NCI-H1105 treated with DMSO at 0.1 percent for 48 hours (cell line): ENCODE measurements at regions not wholly inside any gene's neighbourhood (a gene's known extent, or its start where the extent isn't known, plus 50 kb on each side); places are given as distances from the start of the nearest gene placed in this dataset.

Source experiments
- DNase-seq: peaks from one replicate; lab custom pipeline; 2025; lab: John Stamatoyannopoulos, UW

DNA sequence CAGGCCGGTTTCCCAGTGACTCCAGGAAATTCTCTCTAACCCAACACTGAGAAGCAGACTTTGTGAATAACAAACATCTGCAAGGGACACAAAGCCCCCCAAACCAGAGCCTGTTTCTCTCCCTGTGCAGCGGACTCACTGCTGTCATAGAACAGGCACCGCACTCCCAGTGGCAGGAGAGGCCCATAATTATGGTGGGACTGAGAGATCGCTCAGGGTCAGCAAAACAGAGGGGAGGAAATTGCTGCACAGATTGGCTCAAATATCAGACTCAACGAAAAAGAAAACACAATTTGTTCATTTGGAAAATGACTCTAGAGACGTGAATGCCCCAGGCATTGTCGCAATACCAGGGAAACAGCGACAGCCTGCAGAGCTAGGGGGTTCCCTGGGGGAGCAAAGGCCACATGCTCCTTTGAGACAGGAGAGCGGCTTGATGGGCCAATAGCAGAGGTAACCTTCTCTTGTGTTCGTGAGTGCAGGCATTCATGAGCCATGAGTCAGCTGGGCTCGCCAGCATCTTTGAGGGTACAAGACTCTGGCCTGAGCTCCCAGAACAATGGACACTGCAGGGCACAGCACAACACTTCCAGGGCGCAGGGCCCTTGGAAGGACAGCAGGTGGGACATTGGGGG is 143.3 kb upstream of the KLHL29 start:
- DNase-seq: no peak

- DNase-seq: no peak
These were observed 141.8 kb upstream of the KLHL29 start for GRCh38 chr2:23243073-23243659.

DNA sequence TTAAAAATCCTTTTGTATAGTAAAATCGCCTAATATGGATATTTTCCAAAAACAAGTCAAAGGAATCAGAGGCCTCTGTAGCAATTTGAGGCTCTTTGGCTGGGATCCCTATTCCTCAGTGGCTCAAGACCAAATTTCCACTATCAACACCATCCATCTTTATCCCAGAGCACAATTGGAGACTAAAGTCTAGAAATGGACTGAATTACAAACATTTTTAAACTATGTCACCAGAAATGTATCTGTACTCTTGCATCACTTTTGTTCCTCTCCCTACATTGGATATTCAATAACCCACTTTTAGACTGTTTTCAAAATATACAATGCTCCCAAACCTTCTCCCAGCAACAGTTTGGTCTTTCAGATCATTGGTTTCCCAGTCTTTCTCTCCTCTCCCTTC is 140.4 kb upstream of the KLHL29 start:
- no peak for DNase-seq

GRCh38 chr2:23246992-23247683 is 137.8 kb upstream of the KLHL29 start:
- DNase-seq: no peak

- no peak for DNase-seq
These were observed 136.3 kb upstream of the KLHL29 start for GRCh38 chr2:23248667-23249066.

- no peak for DNase-seq
These were observed 135.6 kb upstream of the KLHL29 start for GRCh38 chr2:23249348-23249747.

DNA sequence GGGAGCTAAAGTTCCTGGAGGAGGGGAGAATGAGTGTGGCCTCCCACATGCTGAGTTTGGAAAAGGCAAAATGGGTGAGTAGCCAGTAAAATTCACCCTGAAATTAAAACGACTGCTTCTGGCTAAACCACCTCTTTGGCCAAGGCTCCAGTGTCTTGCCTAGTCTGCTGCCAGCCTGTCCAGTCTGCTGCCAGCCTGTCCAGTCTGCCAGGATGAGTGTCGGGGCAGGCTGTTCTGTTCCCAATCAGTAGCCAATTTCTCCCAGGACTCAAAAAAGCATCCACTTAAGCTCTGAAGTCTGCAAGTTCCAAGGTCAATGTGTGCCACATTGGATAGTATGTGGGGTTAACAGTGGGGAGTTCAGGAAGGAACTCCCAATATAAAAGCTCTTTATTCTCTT is 134.6 kb upstream of the KLHL29 start:
- DNase-seq: no peak

DNA sequence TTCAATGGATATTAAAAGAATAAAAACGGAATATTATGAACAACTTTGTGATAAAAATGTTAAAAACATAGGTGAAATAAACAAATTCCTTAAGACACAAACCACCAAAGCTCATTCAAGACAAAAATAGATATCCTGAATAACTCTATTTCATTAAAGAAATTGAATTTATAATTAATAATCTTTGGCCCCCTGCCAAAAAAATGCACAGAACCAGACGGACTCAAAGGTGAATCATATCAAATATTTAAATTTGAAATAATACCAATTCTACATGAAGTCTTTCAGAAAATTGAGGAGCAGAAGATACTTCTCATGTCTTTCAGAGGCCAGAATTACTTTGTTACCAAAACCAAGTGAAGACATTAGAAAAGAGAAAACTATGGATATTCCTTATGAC is 128.3 kb upstream of the KLHL29 start:
- no peak for DNase-seq

- DNase-seq: no peak
These were observed 124.4 kb upstream of the KLHL29 start for GRCh38 chr2:23260621-23261020.

GRCh38 chr2:23268467-23269263 is 116.3 kb upstream of the KLHL29 start:
- peak; percentile 16 for DNase-seq

GRCh38 chr2:23269747-23270146 is 115.2 kb upstream of the KLHL29 start:
- no peak for DNase-seq

DNA sequence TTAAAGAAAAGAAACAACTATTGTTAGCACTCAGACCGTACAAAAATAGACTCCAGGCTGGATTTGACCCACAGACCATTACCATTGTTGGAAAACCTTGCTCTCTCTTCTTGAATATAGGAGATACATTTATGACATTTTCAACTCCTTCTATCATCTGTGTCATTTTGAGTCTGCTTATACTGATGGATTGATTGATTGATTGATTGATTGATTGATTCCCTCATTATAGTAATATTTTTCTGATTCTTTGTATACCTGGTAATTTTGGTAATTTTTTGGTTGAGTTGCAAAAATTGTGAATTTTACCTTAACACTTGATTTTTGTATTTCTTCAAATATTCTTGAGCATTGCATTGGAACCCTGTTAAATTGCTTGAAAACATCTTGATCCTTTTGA is 114.2 kb upstream of the KLHL29 start:
- DNase-seq: no peak

- DNase-seq: no peak
These were observed 113.7 kb upstream of the KLHL29 start for GRCh38 chr2:23271230-23271629.

DNA sequence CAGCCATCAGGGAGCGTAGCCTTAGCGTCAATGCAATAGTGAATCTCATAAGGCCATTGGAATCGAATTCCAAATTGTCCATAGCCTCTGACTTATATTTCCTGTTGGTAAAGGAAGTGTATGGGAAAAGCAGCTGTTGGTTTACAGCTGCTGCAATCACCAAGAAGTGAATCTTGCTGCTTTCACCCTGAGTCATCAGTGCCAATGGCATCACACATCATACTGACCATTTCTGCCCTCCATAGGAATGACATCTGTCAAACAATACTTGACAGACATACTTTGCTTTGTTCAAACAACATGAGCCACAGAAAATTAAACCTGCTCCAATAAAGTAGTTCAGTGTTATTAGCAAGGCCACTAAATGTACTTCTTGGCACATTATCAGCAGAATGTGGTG is 111.2 kb upstream of the KLHL29 start:
- DNase-seq: no peak

GRCh38 chr2:23280401-23280800 is 104.6 kb upstream of the KLHL29 start:
- no peak for DNase-seq

DNA sequence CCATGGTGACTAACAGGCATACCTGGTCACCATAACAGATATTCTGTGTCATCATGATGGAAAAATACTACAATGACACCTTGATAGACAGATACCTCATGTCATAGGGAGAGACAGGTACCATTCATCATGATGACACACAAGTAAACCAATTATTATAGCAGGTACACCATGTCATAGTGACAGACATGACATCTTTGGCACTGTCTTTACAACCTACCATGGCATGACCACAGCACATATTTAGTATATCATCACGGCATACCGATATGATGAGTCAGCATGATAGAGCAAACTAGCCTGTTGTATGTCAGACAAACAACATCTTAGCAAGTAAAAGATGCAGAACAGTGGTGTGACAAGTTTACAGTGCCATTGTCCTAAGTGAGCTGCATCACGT is 101.3 kb upstream of the KLHL29 start:
- DNase-seq: no peak

GRCh38 chr2:23285091-23285800 is 99.7 kb upstream of the KLHL29 start:
- no peak for DNase-seq

- no peak for DNase-seq
These were observed 98.8 kb upstream of the KLHL29 start for GRCh38 chr2:23286031-23286757.

DNA sequence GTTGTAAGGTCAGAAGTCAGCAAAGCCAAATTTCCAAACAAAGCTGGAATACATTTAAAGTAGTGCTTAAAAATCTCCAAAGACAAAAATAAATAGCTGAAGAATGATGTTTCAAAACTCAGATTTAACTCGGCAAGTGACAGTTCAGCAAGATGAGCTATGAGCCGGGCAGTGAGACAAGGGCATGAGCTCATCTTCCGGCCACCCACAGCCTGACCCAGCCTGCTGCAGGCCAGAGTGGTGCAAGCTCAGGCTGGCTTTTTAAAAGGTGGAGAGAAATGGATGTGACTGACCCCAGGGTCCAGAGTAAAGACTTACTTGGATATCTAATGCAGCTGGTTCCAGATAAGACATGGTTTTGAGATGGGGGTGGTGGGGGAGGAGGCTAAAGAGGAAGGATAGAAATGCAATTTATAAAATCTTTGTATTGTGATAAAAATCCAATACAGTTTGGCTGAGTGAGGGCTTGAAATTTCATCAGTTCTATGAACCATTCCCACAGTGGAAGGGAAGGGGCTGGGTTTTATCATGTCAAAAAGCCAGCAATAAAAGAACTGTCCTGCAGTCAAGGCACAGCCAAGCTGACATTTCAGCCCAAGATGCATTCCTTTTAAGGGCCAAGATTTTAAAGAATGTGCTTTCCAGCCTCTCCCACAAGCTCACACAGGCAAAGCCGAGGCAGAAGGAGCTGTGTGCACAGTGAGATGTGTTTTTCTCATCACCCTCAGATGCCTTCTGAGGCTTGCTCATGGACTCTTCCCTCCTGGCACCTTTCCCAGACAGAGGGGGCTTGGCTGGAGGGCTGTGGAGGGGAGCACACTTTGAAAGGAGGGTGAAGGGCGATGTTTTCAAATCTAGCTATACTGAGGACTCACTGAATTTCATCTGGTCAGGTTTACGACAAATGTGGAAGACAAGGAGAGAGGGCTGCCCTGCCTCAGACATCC is 97.9 kb upstream of the KLHL29 start:
- no peak for DNase-seq

- no peak for DNase-seq
These were observed 95.3 kb upstream of the KLHL29 start for GRCh38 chr2:23289671-23290070.
